Fibroblast of lung (primary cell): ENCODE measurements at regions not wholly inside any gene's neighbourhood (a gene's known extent, or its start where the extent isn't known, plus 50 kb on each side); places are given as distances from the start of the nearest gene placed in this dataset.

Experiments used
- DNase-seq, 2 donors: peaks; one replicate each; pipeline versions ENCODE4 v3.0.0 to v3.0.0-alpha.2; 2010; ENCODE audit warnings: low read depth in 2 of 2
- H2AFZ ChIP-seq: 2 replicates; pipeline ENCODE4 v1.5.1; 2012; ENCODE audit warnings: low read length, control low read depth, inconsistent platforms
- H3K27ac ChIP-seq: 2 replicates; pipeline ENCODE4 v1.5.1; 2011; ENCODE audit warnings: low read length, control low read depth; ENCODE audit not compliant: insufficient read depth
- H3K27me3 ChIP-seq: 2 replicates; pipeline ENCODE4 v1.5.1; 2011; ENCODE audit warnings: mild to moderate bottlenecking, low read length; ENCODE audit not compliant: control insufficient read depth, insufficient read depth
- H3K36me3 ChIP-seq: 2 replicates; pipeline ENCODE4 v1.5.1; 2011; ENCODE audit warnings: low read length; ENCODE audit not compliant: control insufficient read depth, insufficient read depth
- H3K4me1 ChIP-seq: 2 replicates; pipeline ENCODE4 v1.5.1; 2011; ENCODE audit warnings: low read length; ENCODE audit not compliant: control insufficient read depth, insufficient read depth; ENCODE audit errors: extremely low read depth
- H3K4me2 ChIP-seq: 2 replicates; pipeline ENCODE4 v1.5.1; 2011; ENCODE audit warnings: low read length, control low read depth; ENCODE audit not compliant: insufficient read depth; ENCODE audit errors: extremely low read depth
- H3K4me3 ChIP-seq, 4 experiments: fragments of 200-600 bp in 1 of 4; sonication (generic) in 1 of 4; replicated peaks in 1 of 4; 2 replicates each; pipeline ENCODE4 v1.5.1; 2011 to 2016; ENCODE audit warnings: low read length in 4 of 4, low read depth in 3 of 4, mild to moderate bottlenecking in 3 of 4, control low read depth in 2 of 4, inconsistent platforms in 1 of 4, mixed read lengths in 1 of 4; ENCODE audit not compliant: insufficient read depth in 1 of 4; ENCODE audit errors: control extremely low read depth in 1 of 4
- H3K79me2 ChIP-seq: 2 replicates; pipeline ENCODE4 v1.5.1; 2012; ENCODE audit warnings: mild to moderate bottlenecking, low read length, inconsistent platforms; ENCODE audit not compliant: control insufficient read depth, insufficient read depth
- H3K9ac ChIP-seq: 2 replicates; pipeline ENCODE4 v1.5.1; 2011; ENCODE audit warnings: mild to moderate bottlenecking, low read length, control low read depth; ENCODE audit not compliant: insufficient read depth
- H3K9me3 ChIP-seq: 2 replicates; pipeline ENCODE4 v1.5.1; 2012; ENCODE audit warnings: low read depth, low read length; ENCODE audit not compliant: control insufficient read depth, insufficient read depth
- H4K20me1 ChIP-seq: 2 replicates; pipeline ENCODE4 v1.5.1; 2011; ENCODE audit warnings: low read length; ENCODE audit not compliant: control insufficient read depth, insufficient read depth; ENCODE audit errors: extremely low read depth
- EZH2 ChIP-seq: IDR thresholded peaks from 2 replicates; pipeline ENCODE4 v1.5.1; 2012; ENCODE audit warnings: low read length, control low read depth, mild to moderate bottlenecking; ENCODE audit errors: missing control alignments
- TF ChIP-seq, protein P1 (sequence below), 2 donors: IDR thresholded peaks in 1 of 2; conservative IDR thresholded peaks in 1 of 2; 1 replicate in 1 of 2; 2 replicates in 1 of 2; pipeline ENCODE4 v1.5.1; 2011 to 2012; ENCODE audit warnings: low read length in 2 of 2, control low read depth in 1 of 2, inconsistent platforms in 1 of 2, low read depth in 1 of 2, mild to moderate bottlenecking in 1 of 2

- no peaks in the 10 kb centered on the region for H3K36me3 ChIP-seq
- no peak overlapping the region for H3K4me2 ChIP-seq
- no peaks in the 10 kb centered on the region for H3K79me2 ChIP-seq
- H3K27me3 ChIP-seq = no peaks in the 10 kb centered on the region
- H3K4me3 ChIP-seq = no peak overlapping the region
- DNase-seq = no peak
- H2AFZ ChIP-seq = no peak overlapping the region
- H3K9ac ChIP-seq = no peak overlapping the region
- H3K9me3 ChIP-seq = no peaks in the 10 kb centered on the region
- no peaks in the 10 kb centered on the region for H4K20me1 ChIP-seq
- TF ChIP-seq EZH2 = no peak
- TF ChIP-seq, protein P1, sequence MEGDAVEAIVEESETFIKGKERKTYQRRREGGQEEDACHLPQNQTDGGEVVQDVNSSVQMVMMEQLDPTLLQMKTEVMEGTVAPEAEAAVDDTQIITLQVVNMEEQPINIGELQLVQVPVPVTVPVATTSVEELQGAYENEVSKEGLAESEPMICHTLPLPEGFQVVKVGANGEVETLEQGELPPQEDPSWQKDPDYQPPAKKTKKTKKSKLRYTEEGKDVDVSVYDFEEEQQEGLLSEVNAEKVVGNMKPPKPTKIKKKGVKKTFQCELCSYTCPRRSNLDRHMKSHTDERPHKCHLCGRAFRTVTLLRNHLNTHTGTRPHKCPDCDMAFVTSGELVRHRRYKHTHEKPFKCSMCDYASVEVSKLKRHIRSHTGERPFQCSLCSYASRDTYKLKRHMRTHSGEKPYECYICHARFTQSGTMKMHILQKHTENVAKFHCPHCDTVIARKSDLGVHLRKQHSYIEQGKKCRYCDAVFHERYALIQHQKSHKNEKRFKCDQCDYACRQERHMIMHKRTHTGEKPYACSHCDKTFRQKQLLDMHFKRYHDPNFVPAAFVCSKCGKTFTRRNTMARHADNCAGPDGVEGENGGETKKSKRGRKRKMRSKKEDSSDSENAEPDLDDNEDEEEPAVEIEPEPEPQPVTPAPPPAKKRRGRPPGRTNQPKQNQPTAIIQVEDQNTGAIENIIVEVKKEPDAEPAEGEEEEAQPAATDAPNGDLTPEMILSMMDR (conservative IDR thresholded peaks at IDR 0.05 in 1 of 2, IDR thresholded peaks at IDR 0.05 in 1 of 2; ENCODE audit: low read depth in 1 of 2, low read length in 2 of 2) = no peak
- peaks cover 17% of the 10 kb centered on the region for H3K4me1 ChIP-seq
- H3K27ac ChIP-seq = peak overlapping the region; percentile 26
Measured at GRCh38 chr14:50045837-50046236, 70.5 kb downstream of the VCPKMT start.

- Histone ChIP-seq H3K27me3 (no peaks in the 10 kb centered on the region), H3K9me3 (no peaks in the 10 kb centered on the region), H3K27ac (no peak overlapping the region), H3K79me2 (no peaks in the 10 kb centered on the region), H3K4me2 (no peak overlapping the region), H3K4me3 (no peak overlapping the region), H3K9ac (no peak overlapping the region), H2AFZ (no peak overlapping the region), H4K20me1 (no peaks in the 10 kb centered on the region), H3K36me3 (no peaks in the 10 kb centered on the region), H3K4me1 (peaks cover 15% of the 10 kb centered on the region)
- TF ChIP-seq, protein P1 (conservative IDR thresholded peaks at IDR 0.05 in 1 of 2, IDR thresholded peaks at IDR 0.05 in 1 of 2; ENCODE audit: low read depth in 1 of 2, low read length in 2 of 2) = no peak
- no peak for TF ChIP-seq EZH2
- no peak for DNase-seq
Measured at GRCh38 chr14:50047274-50047676, 69.1 kb downstream of the VCPKMT start.

- TF ChIP-seq, protein P1 (conservative IDR thresholded peaks at IDR 0.05 in 1 of 2, IDR thresholded peaks at IDR 0.05 in 1 of 2; ENCODE audit: low read depth in 1 of 2, low read length in 2 of 2) = no peak
- TF ChIP-seq EZH2 = no peak
- no peak for DNase-seq
- no peaks in the 10 kb centered on the region for H3K79me2 ChIP-seq
- H3K4me2 ChIP-seq = no peak overlapping the region
- no peaks in the 10 kb centered on the region for H3K27me3 ChIP-seq
- no peak overlapping the region for H3K9ac ChIP-seq
- H3K4me1 ChIP-seq = peaks cover 12% of the 10 kb centered on the region
- H3K36me3 ChIP-seq = no peaks in the 10 kb centered on the region
- H4K20me1 ChIP-seq = no peaks in the 10 kb centered on the region
- no peak overlapping the region for H3K4me3 ChIP-seq
- no peaks in the 10 kb centered on the region for H3K9me3 ChIP-seq
- H2AFZ ChIP-seq = no peak overlapping the region
- no peak overlapping the region for H3K27ac ChIP-seq
Measured at GRCh38 chr14:50049093-50049492, 67.3 kb downstream of the VCPKMT start.
